Erythroblast (primary cell): ENCODE measurements at regions not wholly inside any gene's neighbourhood (a gene's known extent, or its start where the extent isn't known, plus 50 kb on each side); places are given as distances from the start of the nearest gene placed in this dataset.

ENCODE experiments used
- DNase-seq, 2 experiments: peaks; one replicate each; lab custom pipeline; 2025; lab: John Stamatoyannopoulos, UW
- GATA1 ChIP-seq: IDR thresholded peaks from 2 replicates; pipeline ENCODE4 v1.6.1; 2011; ENCODE audit warnings: low read depth, mild to moderate bottlenecking, control low read depth, low read length, moderate library complexity
- POLR2A ChIP-seq: IDR thresholded peaks from 2 replicates; pipeline ENCODE4 v1.6.1; 2011; ENCODE audit warnings: mild to moderate bottlenecking, low read length

GRCh38 chr15:70356919-70357318 is 259.2 kb upstream of the TLE3 start:
- TF ChIP-seq GATA1 (no peak), POLR2A (no peak)
- DNase-seq: no peak

DNA sequence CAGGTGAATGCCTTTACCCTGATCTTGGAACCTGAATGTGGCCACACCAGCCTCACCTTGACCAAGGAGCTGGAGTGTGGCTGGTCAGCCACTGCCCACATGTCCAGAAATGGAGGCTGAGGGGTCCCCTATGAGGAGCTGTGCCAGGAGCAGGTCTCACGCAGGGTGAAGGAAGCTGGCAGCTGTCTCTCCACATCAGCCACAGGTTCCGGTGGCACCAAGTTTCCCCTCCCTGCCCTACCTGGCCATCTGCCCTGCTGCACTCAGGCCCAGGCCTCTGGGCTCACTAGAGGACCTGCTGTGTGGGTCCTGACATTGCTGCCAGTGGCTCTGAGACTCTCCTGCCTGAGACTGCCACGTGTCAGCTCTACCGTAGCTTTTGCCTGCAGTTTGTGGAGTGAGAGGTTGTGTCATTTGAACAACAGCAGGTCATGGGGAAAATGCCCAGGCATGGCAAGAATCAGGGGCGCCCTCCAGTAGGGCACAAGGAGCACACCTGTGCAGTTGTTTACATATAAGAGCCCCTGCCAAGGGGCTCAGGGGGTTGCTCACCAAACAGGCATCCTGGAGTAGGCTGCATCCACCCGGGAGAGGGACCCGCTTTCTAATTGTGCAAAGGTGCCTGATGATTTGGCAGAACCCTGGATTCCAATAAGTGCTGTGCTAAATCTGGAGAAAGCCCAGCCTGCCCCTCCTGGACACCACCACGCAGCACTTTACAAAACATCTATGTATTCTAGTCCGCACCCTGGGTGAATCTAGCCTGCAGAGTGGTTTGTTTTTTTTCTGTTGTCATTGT is 258.5 kb upstream of the TLE3 start:
- no peak for DNase-seq
- TF ChIP-seq GATA1 (no peak), POLR2A (no peak)

- DNase-seq: no peak
- TF ChIP-seq GATA1 (no peak), POLR2A (no peak)
Observed at GRCh38 chr15:70355275-70355795, 257.6 kb upstream of the TLE3 start.

GRCh38 chr15:70354346-70354905 is 256.7 kb upstream of the TLE3 start:
- no peak for DNase-seq
- TF ChIP-seq POLR2A (no peak), GATA1 (no peak)

DNA sequence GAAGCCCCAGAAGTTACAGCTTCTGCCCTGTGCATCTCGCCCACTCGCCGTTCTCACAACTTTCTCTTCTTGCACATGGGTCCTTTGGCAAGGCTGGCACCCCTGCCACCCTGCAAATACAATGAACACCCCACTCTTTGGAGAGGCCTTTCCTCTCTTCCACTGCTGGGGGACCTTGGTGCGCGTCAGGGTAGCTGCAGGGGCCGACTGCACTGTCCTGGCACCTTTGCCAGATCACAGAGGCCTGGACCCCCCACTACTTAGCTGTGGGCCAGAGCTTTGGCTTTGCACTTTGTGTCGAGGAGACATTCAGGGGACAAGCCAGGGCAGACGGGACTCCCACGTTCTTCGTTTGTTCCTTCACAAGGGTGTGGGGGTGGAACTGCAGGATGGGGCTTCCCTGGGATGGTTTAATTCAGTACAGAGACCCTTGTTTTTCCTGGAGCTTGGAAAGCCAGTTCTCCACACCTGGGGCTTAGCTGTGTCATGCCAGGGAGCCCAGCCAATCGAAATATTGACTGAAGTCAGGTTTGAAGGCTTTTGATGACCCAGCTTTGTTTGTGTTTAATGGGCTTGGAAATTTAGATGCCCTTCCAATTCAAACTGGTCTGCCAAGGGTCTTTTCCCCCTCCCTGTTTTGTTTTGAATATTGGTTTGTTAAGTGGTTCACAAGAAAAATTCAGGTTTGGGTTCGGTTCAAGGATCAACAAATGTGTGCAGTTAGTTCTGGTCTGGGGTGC is 256.1 kb upstream of the TLE3 start:
- no peak for TF ChIP-seq POLR2A
- no peak for TF ChIP-seq GATA1
- DNase-seq: no peak

DNA sequence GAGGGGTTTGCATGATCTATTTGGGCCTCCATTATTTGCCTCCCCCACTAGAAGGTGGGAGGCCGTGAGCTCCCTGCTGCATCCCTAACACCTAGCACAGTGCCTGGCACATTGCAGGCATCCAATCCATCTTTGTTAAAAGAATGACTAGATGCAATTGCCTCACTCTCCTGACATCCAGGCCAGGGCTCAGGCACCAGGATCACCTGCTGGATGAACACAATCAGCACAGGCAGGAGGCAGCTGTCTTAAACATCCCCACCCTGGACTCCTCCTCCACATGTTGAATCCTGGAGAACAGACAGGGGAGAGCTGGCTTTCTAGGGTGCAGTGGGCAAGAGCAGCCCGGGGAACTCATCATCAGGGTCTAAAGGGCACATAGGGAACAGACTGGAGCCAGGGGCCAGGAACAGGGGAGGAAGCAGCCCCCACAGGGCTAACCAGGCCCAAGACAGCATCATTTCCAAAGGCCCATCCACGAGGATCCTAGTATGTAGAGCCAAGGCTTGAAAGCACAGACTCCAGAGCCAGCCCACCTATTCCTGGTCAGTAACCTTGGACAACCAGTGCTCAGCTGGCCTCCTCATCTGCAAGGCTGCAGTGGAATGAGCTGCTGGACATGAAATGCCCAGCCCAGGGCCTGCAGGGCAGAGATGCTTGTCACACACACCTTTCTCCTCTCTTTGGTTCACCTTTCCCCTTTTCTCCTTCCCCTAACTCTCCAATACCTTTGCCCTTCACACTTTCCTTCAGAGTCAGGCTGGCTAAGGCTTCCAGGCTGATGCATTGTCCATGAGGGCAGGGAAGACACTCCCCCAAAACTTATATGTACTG is 254.4 kb upstream of the TLE3 start:
- TF ChIP-seq POLR2A (no peak), GATA1 (no peak)
- DNase-seq: no peak

DNA sequence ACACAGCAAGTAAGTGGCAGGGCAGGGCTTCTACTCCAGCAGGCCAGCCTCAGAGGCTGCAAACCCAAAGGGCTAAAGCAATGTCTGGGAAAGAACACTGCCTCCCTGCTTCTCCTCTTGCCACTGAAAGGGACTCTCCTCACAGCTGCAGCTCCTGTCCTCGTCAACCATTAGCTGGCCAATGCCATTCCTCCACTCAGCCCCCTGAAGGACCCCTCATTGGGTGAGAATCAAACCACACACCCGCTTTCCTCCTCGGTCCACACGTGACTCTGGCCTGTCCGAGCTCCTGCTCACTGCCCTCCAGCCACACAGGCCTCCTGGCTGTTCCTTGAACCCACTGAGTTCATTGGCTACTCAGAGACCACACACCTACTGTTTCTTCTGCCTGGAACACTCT is 253.7 kb upstream of the TLE3 start:
- TF ChIP-seq GATA1 (no peak), POLR2A (no peak)
- DNase-seq: no peak

DNA sequence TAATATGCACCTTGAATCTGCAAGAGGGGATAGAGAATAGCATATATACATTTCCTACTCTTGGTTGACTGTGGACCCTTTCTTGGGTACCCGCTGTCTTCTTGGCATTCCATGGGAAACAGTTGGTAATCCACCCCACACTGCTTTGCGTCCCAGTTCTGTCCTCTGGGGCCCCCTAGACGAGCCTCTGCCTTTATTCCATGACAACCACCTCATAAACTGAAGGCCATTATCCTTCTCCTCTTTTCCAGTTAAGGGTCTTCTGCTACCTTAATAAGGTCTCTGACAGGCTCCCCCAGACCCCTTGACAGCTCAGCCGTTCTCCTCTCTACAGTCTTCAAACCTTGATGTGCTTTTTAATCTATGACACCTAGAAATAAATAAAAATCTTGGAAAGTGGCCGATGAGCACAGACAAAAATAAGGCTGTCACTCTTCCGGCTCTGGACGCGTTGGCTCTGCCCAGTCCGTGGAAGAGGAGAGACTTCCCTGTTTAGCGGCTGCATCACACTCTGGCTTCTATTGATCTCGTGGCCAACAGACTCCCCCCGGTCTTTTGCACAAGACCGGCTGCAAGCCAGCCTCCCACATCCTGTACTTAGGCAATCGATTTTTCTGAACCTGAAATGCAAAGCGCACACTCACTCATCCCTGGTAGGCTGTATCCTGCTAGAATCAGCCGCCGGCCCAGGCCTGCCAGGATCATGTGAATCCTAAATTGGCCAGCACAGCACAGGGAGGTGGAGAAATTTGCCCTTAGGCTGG is 251.0 kb upstream of the TLE3 start:
- no peak for DNase-seq
- TF ChIP-seq POLR2A: no peak
- no peak for TF ChIP-seq GATA1

GRCh38 chr15:70348226-70348543 is 250.5 kb upstream of the TLE3 start:
- TF ChIP-seq POLR2A (no peak), GATA1 (no peak)
- DNase-seq: no peak

DNA sequence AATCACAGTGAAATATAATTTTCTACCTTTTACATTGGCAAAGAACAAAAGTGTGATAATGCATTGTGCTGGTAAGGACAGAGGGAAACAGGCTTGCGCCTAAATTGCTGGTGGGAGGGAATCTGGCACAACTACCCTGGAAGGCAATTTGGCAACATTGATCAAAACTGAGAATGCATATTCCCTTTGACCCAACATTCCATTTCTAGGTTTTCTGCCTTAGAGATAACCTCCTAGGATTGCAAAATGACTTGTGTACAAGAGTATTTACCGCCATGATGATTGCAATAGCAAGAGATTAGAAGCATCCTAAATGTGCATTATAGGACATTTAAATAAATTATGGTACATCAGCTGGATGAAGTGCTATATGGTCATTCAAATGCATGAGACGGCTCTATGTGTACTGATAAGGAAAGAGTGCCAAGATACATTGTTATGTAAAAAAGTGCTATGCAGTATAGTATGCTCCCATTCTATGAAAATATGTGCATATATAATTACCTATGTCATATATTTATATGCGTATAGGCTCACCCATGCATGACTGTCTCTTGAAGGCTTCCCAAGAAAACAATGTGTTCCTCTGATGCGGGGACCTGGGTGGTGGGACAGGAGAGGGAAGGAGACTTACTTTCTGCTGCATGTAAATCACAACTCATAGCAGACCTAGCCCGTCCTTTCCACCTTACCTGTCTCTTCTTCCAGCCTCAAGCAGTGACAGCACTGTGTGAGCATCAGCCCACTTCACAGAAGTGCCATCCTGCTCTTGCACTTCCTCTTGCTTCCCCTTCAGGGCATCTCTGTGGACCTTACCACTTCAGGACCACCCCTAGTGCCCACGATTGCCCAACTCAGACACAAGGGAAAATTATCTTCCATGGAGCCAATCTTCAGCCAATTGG is 249.9 kb upstream of the TLE3 start:
- DNase-seq: no peak
- TF ChIP-seq POLR2A: no peak
- TF ChIP-seq GATA1: no peak

DNA sequence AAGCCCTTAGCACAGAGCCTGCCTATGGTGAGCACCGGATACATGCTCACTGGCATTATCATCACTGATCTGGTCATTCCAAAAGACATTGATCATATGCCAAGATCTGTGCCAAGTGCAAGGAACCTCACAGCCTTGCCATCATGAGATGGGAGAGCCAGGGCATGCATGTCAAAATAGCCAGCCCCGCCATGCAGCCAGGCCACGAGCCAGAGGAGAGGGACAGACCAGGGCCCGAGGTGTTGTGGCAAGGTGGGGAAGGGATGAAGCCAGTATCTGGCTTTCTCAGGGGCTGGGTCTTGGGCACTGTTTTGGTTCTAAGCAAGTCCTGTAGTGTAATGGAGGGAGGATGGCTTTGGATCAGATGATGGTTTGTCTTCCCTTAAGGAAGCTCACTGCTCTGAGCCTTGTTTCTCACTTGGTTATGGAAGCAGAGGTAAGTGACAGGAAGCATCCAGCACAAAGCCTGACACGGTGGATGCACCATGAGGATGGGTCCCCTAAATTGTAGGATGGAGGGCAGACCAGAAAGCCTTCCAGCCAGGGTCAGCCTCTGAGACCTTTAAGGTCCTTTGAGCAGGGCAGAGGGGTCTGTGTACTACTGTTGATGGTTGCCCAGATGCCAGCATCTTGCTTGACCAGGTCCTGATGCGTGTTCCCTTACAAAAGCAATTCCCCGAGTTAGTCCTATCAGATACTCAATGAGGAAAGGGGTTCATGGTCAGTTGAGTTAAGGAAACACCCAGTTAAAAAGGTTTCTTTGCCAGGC is 247.7 kb upstream of the TLE3 start:
- TF ChIP-seq GATA1: no peak

GRCh38 chr15:70344666-70345065 is 246.9 kb upstream of the TLE3 start:
- no peak for TF ChIP-seq POLR2A
- TF ChIP-seq GATA1: no peak

More for the DNA sequence above, 247.7 kb upstream of the TLE3 start:
- DNase-seq: no peak

More at GRCh38 chr15:70344666-70345065, 246.9 kb upstream of the TLE3 start:
- no peak for DNase-seq
